Stimulated activated CD4-positive, alpha-beta T cell treated with anti-CD3 and anti-CD28 coated beads, TNF-alpha, amount 100 ng/mL, for 4 hours (primary cell): ENCODE measurements at regions not wholly inside any gene's neighbourhood (a gene's known extent, or its start where the extent isn't known, plus 50 kb on each side); places are given as distances from the start of the nearest gene placed in this dataset.
"Not testable (repeated sequence)": the region's sequence is repeated elsewhere in the genome, so short reads cannot be mapped to it uniquely, and the experiment has no call there.

Experiments used
- DNase-seq, 3 experiments: peaks; one replicate each; pipeline ENCODE4 v3.0.0-alpha.2; 2020; ENCODE audit warnings: low read depth in 3 of 3

DNA sequence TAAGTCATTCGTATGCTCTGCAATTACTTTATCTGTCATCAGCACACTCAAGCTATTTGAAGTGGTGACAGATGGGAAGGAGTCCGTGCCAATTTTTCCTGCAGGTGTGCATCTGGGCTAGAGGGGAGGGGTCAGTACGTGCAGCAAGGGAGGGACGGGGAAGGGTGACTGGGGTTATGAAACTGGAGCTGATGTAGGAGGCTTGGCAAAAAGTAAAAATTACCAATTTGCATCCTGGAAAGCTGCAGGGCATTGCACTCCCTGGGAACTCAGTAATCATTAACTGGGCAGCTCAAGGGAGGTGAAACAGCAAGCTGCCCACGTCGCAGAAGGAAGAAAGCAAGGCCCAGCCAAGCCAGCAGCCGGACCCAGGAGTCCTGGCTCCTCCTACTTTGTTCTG lies 87.1 kb upstream of the TMEM45B start:
- no peak for DNase-seq

DNA sequence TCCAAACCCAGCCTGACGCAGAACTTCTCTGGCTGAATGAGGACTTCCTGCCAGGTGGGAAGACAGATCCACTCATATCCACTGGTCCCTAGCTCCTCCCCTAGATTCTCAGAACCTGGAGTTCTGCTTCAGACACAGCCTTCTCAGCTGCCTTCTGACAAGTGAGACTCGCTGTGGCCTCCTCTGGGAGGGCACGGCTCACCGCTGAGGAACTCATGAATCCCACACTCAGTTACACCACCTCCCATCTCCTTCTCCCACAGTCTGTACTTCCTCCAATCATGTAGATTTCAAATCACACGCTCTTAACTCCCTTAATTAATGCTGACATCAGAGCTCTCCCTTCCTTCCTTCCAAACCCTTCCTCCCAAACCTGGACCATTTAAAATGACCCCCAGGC lies 86.4 kb upstream of the TMEM45B start:
- DNase-seq = no peak

DNA sequence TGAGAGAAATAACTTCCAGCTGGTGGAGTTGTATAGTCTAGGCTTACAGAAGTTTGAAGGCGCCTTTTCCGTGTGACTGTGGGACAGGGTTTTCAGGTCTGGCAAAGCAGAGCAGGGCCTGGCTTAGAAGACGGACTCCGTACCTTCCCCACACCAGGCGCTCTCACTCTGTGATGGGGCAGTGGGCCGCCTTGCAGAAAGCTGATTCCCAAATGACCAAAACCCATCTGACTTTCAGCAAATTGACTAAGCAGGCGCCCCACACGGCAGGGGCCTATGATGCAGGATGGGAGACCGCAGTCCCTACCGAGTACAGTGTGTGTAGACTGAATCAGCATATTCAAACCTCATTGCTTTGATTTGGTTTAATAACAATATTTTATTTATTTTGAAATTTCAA lies 85.8 kb upstream of the TMEM45B start:
- no peak for DNase-seq

DNA sequence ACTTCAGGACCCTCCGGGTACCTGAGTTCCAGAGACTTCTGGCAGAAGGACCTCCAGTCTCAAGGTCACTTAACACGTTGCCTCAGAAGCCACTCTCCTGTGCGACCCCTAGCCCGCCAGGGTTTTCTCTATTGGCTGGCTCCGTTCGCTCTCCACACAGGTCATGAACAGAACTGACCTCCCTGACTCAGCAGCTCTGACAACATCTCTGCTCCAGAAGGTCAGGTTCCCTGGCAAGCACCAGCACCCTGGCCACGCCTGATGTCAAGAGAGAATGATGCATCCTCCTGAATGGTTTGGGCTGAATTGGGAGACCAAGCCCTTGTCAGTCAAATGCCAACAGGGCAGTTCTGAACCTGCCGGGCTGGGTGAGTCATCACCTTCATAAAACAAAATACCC lies 84.3 kb upstream of the TMEM45B start:
- no peak for DNase-seq

DNA sequence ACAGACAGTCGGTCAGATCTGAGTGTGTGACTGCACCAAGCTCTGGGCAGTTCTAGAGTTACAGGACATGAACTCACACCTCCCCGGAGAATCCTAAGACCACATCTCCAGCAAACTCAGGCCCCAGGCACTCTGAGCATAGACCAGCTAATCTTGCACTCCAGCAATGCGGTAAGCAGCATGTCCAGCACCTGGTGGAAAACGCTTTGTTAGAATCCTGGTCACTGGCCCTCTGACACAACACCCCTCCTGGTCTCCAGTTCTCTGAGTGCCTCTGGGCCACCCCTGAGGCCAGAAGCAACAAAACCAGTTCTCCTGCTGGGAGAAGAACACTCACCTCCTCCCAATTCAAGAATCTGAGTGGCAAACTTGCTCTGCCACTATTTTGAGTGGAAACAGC lies 82.7 kb upstream of the TMEM45B start:
- no peak for DNase-seq

DNA sequence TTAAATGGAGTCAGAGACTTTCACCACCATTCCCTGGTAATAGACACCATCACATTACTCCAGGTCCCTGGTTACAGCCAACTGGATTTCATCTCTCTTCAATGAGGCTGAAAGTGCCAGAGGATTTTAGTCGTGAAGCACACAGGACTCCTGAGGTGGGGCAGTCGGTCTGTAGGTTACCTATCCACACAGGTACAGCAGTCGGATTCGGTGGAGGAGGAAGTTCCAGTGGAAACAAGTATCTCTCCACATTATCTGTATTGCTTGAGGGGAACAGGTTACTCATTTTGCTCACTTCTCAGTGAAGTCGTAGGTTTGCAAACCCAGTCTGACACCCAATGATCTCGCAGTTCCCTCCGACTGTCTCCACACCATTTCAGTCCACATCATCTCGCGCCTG lies 82.3 kb upstream of the TMEM45B start:
- DNase-seq = no peak

DNA sequence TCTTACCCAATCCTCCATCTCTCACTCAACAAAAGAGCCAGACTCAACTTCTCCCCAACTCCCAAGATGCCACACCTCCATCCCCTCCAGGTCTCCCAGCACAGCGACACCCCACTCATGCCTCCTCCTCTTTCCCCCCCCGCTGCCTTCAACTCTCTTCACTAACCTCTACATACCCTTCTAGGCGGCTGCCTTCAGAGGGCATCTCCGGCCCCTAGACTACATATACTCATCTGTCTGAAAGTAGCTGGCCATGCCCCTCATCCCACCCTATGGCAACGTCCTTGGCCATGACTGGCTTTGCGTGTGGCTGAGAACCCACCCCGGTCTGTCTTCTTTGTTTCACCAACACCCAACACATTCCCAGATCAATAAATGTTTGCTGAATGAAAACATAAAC lies 81.7 kb upstream of the TMEM45B start:
- DNase-seq = no peak

DNA sequence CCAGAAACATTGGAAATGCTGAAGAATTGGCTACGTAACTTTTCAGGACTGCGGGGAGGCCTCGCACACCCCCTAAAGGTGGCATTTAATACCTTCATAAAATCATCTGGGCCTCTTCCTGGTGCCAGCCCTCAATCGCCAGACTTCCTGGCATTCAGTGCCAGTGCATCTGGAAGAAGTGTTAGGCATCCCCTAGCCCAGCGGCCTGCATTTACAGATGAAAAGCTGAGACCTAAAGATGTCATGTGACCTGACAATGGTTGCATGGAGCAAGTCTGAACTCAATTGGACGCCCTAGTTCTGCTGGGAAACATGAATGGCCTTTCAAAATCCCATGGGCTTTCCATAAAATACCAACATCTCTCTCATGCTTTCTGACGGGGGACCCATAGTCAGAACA lies 81.0 kb upstream of the TMEM45B start:
- DNase-seq = no peak

DNA sequence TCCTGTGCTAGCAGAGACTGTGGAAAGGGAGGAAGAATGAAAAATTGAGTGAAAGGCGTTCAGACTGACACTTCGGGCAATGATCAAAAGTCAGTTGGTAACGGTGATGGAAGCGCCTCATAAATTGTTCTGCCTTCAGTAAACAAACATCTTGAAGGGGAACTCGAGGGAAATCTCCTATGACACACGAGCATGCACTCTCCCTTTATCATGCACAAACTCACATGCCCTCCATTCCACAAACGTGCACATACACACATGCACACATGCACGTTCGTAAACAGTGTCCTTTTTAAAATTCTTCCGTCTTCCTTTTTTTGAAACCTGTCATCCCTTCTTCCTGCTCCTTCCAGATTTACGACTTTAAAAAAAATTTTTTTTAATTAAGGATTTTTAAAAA lies 77.8 kb upstream of the TMEM45B start:
- no peak for DNase-seq

DNA sequence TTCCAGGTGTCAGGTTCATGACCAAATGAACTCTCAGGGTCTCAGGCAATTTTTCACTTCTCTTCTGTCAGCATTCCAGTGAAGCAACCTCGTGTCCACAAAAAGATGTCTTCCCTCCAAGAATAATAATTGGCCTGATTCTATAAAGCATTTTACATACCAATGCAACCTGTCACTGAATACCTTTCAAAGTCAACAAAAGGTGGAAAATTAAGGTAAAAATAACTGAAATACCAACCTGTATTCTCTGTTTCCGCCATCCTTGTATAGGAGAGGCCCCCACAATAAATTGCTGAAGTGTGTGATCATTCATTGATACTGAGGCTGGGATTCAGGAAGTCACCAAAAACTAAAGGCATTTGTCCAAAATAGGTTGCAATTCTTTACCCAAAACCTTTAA lies 77.4 kb upstream of the TMEM45B start:
- DNase-seq = no peak

DNA sequence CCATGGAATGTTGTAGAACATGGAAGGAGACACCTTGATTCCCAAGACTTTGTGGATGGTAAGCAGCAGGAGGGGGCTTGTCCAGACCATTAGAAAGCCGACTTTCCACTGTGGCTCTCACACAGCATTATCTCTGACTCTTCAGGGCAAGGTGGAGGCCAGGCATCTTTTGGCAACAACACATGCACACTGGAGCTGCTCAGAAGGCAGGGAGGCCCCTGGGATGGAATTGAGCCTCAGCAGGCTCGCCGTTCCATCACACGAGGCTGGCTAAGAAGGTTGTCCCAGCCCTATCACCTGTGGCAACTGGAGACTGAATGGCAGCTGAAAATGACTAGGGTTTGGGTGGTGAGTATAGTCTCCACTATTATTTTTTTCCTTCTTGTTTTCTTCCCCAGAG lies 76.3 kb upstream of the TMEM45B start:
- no peak for DNase-seq

DNA sequence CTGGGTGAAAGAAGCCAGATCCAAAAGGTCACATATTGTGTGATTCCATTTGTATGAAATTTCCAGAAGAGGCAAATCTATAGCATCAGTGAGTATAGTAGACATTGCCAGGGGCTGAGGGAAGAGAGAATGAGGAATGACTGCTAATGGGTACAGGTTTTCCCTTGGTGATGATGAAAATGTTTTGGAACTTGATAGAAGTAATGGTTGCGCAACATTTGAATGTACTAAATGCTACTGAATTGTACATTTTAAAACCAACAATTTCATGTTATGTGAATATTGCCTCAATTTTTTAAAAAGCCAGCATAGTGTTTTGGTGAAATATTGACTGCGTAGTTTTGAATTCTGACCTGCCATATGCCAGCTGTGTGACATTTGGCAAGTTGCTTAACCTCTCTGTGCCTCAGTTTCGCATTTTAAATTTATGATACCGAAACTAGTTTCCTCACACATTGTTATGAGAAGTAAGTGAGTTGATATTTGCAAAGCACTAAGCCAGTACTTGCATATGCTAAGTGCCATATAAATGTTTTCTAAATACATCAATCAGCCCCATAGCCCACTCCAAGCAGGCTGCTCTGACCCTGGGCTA lies 75.4 kb upstream of the TMEM45B start:
- DNase-seq = no peak

DNA sequence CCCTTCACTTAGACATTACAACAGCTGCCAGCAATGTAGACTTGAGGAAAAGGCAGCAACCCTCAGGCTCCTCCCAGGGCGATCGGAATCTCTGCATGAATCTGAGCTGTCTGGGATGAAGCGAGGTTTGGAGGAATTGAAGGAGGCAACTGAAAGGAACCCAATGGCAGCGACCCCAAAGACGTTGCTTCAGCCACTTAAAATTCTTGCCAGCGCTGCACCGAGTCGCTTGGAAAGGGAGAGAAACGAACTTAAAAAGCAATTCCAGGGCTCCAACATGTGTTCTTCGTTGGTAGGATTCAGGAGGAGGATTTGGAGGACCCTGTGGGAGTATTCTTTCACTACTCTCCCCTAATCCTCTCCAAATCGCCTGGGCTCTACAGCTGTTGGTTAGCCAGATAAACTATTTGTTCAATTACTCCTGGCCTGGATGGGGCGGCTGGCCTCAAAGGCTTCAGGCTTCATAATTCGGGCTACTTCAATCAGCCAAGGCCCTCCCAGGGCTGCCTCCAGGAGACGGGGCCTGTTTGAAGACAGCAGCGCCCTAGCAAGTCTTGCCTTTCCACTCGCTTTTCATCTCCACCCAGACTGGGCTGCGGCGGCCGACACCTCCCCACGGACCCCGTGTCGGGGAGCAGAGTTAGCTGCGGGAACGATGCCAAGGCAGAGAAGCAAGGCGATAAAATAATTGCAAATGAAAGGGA lies 72.4 kb upstream of the TMEM45B start:
- DNase-seq = no peak

DNA sequence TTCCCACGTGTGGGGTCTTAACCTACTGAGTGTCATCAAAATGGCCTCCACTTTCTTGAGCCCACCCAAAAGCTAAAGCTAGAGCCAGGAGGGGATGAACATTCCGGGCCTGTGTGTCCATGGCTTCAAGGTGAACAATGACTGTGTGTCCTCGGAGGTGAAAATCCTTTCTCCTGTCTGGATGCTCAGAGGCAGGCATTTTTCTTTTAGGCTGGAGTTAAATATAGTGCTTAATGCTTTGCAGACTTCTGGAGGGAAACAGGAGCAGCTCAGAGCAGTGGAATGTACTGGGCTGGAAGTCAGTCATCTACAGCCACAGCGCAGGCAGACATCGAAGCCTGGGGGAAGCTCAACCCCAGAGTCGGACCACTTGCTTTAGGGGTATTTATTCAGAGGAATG lies 68.6 kb upstream of the TMEM45B start:
- no peak for DNase-seq

DNA sequence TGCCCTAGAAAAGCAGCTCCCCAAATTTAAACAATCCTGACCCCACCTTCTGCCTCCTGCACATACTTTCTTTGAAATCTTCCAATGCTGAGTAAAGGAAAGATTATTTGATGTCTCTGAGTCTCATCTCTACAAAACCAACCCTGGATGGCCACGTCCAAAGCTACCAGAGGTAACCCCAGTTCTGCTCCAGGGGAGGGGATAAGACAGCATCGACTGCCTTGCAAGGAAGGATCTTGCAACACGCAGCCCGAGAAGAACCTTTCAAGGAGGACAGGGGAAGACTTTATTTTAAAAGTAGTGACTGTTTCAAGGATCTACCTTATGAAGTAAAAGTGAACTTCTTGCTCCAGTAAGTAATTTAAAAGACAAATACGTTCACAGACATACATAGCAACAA lies 66.5 kb upstream of the TMEM45B start:
- no peak for DNase-seq

DNA sequence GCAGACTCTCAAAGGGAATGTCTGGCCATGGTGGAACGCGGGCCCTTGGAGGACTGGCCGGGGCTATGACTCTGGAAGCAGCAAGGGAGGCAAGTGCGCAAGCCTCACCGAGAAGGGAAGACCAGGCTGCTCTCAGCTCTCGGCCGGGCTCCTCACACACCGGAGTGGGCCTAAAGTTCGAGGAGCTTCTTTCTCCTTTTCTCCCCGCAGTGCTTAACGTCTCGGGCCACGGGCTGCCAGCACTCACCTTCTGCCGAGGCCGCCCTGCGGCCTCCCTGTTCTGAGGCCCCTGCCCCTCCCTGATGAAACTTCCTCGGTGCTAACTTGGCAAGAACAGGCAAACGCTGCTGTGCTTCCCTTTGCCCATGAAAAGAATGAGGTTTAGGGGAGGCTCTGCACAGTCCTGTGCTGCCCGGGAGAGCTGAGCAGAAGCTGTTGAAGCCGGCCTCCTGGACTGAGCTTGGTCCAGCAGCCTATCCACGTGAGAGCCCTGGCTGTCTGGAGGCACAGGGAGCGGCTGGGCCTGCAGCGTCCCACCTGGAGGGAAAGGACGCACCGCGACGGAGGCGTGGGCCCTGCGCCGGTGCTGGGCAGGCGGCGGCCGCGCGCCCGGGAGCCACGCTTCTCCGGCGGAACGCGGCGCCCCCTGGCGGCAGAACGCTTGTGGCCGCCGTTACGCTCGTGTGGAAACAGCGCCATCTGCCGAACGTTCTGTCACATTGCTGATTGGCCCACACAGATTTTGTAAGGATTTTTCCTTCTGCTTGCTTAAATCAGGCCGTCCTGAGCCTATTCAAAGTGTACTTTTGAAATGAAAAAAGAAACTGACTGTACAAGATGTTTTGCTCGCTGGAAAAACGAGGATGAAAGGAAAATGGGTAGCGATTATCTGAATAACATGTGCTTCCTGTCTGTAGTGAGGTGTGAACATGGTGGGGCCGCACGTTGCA lies 65.0 kb upstream of the TMEM45B start:
- peak; percentile 53 to 68 (median 62) for DNase-seq

DNA sequence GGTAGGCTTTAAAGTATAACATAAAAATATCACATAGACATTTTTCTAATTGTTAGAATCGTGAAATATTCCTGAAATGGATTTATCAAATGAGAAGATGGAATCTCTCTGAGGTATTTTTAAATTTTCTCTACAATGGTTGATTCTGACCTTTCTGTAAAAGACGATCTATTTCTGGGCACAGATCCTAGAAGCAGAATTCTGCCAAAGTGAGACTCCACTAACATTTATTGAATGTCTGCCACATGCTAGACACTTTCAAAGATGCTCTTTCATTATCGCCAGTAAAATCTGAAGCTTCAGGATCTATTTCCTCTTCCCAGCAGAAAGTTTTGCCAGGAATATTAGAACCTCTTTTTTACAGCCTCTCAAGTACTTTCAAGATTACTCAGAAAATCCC lies 64.1 kb upstream of the TMEM45B start:
- DNase-seq = no peak

DNA sequence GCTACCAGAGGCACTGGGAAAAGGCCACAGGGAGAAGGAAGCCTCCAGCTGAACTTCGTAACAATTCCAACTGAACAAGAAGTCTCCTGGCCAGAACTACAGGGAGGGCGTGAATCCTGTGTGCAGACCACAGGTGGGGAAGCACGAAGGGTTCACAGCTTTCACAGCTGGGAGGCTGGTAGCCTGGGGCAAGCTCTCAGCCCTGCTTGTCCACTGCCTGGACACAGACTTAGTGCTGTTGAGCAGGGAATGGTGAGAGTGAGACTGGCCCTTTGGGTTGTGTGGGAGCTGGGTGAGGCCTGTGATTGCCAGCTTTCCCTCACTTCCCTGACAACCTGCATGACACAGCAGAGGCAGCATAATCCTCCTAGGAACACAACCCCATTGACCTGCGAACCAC lies 52.1 kb upstream of the TMEM45B start:
- DNase-seq = not testable (repeated sequence)

DNA sequence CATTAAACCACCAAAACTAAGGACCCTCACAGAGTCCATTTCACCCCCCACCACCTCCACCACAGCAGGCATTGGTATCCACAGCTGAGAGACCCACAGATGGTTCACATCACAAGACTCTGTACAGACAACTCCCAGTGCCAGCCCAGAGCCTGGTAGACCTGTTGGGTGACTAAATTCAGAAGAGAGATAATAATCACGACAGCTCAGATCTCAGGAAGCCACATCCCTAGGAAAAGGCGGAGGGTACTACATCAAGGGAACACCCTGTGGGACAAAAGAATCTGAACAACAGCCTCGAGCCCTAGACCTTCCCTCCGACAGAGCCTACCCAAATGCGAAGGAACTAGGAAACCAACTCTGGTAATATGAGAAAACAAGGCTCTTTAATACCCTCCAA lies 51.4 kb upstream of the TMEM45B start:
- not testable (repeated sequence) for DNase-seq
